ENCODE measurements at regions not wholly inside any gene's neighbourhood (a gene's known extent, or its start where the extent isn't known, plus 50 kb on each side); places are given as distances from the start of the nearest gene placed in this dataset.

GRCh38 chr2:34486965-34487364 is 887.9 kb upstream of the FAM98A start:
- no peak for DNase-seq
- Mint-ChIP-seq H3K27ac (no peak overlapping the region), H3K27me3 (ENCODE audit: low read depth, poor library complexity) (no peaks in the 10 kb centered on the region), H3K4me3 (no peak overlapping the region), H3K9me3 (no peaks in the 10 kb centered on the region), H3K4me1 (no peaks in the 10 kb centered on the region), H3K36me3 (ENCODE audit: low read depth) (no peaks in the 10 kb centered on the region)
- no peak for TF ChIP-seq CTCF (IDR thresholded peaks at IDR 0.05)

GRCh38 chr2:34481542-34481941 is 882.4 kb upstream of the FAM98A start:
- no peak overlapping the region for H3K27ac Mint-ChIP-seq
- no peak for DNase-seq
- H3K4me3 Mint-ChIP-seq = no peak overlapping the region
- no peaks in the 10 kb centered on the region for H3K9me3 Mint-ChIP-seq
- TF ChIP-seq CTCF (IDR thresholded peaks at IDR 0.05) = no peak
- H3K27me3 Mint-ChIP-seq (ENCODE audit: low read depth, poor library complexity) = no peaks in the 10 kb centered on the region
- H3K36me3 Mint-ChIP-seq (ENCODE audit: low read depth) = no peaks in the 10 kb centered on the region
- no peaks in the 10 kb centered on the region for H3K4me1 Mint-ChIP-seq

- TF ChIP-seq CTCF (IDR thresholded peaks at IDR 0.05) = no peak
- Mint-ChIP-seq H3K4me1 (no peaks in the 10 kb centered on the region), H3K27ac (no peak overlapping the region), H3K27me3 (ENCODE audit: low read depth, poor library complexity) (no peaks in the 10 kb centered on the region), H3K4me3 (no peak overlapping the region), H3K9me3 (no peaks in the 10 kb centered on the region), H3K36me3 (ENCODE audit: low read depth) (no peaks in the 10 kb centered on the region)
- DNase-seq = no peak
Measured at GRCh38 chr2:34480366-34480765, 881.3 kb upstream of the FAM98A start.

- TF ChIP-seq CTCF (IDR thresholded peaks at IDR 0.05) = no peak
- Mint-ChIP-seq H3K27me3 (ENCODE audit: low read depth, poor library complexity) (no peaks in the 10 kb centered on the region), H3K4me3 (no peak overlapping the region), H3K9me3 (peaks cover 5% of the 10 kb centered on the region), H3K36me3 (ENCODE audit: low read depth) (no peaks in the 10 kb centered on the region), H3K27ac (no peak overlapping the region), H3K4me1 (no peaks in the 10 kb centered on the region)
- DNase-seq = no peak
Measured at GRCh38 chr2:34475156-34475555, 876.1 kb upstream of the FAM98A start.

GRCh38 chr2:34474646-34475045 is 875.5 kb upstream of the FAM98A start:
- Mint-ChIP-seq H3K36me3 (ENCODE audit: low read depth) (no peaks in the 10 kb centered on the region), H3K27me3 (ENCODE audit: low read depth, poor library complexity) (no peaks in the 10 kb centered on the region), H3K27ac (no peak overlapping the region), H3K4me1 (no peaks in the 10 kb centered on the region), H3K9me3 (peaks cover 8% of the 10 kb centered on the region), H3K4me3 (no peak overlapping the region)
- no peak for DNase-seq
- no peak for TF ChIP-seq CTCF (IDR thresholded peaks at IDR 0.05)

- no peak overlapping the region for H3K27ac Mint-ChIP-seq
- H3K4me3 Mint-ChIP-seq = no peak overlapping the region
- no peak for DNase-seq
- no peaks in the 10 kb centered on the region for H3K4me1 Mint-ChIP-seq
- peaks cover 5% of the 10 kb centered on the region for H3K36me3 Mint-ChIP-seq (ENCODE audit: low read depth)
- peaks cover 31% of the 10 kb centered on the region for H3K9me3 Mint-ChIP-seq
- H3K27me3 Mint-ChIP-seq (ENCODE audit: low read depth, poor library complexity) = no peaks in the 10 kb centered on the region
- no peak for TF ChIP-seq CTCF (IDR thresholded peaks at IDR 0.05)
Measured at GRCh38 chr2:34447097-34447496, 848.0 kb upstream of the FAM98A start.

All from nephron progenitor cell (in vitro differentiated cells).